Lung microvascular endothelial cell (primary cell): ENCODE measurements at regions not wholly inside any gene's neighbourhood (a gene's known extent, or its start where the extent isn't known, plus 50 kb on each side); places are given as distances from the start of the nearest gene placed in this dataset.

ENCODE experiments used
- DNase-seq, 2 donors: peaks; one replicate each; pipeline versions ENCODE4 v3.0.0 to v3.0.0-alpha.2; 2010; ENCODE audit warnings: low read depth in 2 of 2

GRCh38 chr18:10301831-10302483 lies 152.5 kb upstream of the APCDD1 start:
- no peak for DNase-seq

DNA sequence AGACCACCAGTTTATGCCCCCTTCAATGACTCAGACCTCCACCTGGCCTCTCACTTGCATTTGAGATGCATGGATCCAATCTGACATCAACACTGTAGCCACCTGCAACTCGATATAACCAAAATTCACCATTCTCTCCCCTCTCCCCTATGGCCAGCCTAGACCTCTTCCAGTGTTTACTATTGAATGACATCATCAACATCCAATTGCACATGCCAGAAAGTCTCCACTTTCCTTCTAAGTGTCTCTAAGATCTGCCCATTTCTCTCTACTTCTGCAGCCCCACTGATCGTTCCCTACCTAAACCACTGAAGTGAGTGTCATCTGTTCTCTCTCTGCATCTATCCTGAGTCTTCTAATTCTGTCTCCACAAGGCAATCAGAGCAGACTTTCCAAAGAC lies 151.3 kb upstream of the APCDD1 start:
- DNase-seq, result no peak

DNA sequence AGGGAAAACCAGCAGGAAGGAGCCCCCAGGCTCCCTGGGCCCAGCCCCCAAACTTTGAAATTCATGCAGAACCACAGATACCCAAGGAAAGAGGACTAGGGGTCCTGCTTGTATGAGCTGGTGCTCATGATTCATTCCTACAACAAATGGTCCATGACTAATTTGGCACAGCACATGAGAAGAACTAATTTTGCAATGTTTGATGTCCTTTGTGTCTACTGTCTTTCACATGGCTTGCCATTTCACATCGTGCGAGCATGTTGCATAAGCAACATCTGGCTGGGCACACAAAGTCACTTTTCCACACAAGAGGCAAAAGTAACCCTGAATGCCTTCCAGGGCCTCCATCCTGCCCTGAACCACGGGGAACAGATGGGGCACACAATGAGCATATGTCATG lies 149.6 kb upstream of the APCDD1 start:
- DNase-seq, result no peak

- DNase-seq, result no peak
These were observed 147.7 kb upstream of the APCDD1 start for GRCh38 chr18:10306779-10307178.

GRCh38 chr18:10308154-10308553 lies 146.3 kb upstream of the APCDD1 start:
- no peak for DNase-seq

GRCh38 chr18:10310626-10311025 lies 143.8 kb upstream of the APCDD1 start:
- DNase-seq, result no peak

- no peak for DNase-seq
These were observed 142.0 kb upstream of the APCDD1 start for GRCh38 chr18:10312326-10313015.

- DNase-seq, result no peak
These were observed 141.5 kb upstream of the APCDD1 start for GRCh38 chr18:10313016-10313342.

GRCh38 chr18:10314066-10314465 lies 140.4 kb upstream of the APCDD1 start:
- DNase-seq, result no peak

GRCh38 chr18:10315522-10315921 lies 138.9 kb upstream of the APCDD1 start:
- no peak for DNase-seq

GRCh38 chr18:10316778-10317177 lies 137.7 kb upstream of the APCDD1 start:
- DNase-seq, result no peak

DNA sequence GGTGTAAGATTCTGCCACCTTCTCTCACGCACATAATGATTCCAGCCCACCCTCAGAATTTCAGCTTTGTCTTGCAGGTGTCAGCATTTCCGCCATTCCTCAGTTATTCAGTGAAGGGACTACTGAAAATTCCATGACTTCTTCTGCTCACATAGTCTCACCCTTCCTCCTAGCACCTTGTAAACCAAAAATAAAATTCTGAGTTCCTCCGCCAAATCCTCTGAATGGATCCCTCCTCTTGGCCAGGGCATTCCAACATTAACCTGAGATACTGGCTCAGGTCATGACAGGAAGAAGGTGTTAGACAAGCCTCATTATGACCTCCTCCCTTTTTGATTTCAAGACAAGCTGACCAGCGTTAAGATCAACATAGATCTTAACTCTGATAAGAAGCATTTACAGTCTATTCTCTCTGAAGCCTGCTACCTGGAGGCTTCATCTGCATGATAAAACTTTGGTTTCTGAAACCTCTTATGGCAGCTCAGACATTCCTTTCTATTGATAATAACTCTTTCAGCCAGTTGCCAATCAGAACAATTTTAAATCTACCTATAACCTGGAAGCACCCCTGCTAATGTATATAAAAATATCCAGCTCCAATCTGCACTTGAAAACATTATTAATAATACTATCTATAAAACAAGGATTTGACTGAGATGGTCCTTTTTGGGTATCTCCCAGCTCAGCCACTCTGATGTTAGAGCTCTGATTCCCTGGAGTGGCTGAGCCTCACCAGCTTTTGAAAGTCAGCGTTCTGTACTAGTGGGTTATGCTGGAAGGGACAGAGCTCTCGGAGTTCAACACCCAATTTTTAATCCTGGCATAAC lies 136.4 kb upstream of the APCDD1 start:
- DNase-seq, result no peak

GRCh38 chr18:10318691-10318970 lies 135.8 kb upstream of the APCDD1 start:
- DNase-seq, result no peak

GRCh38 chr18:10319026-10319425 lies 135.4 kb upstream of the APCDD1 start:
- DNase-seq, result no peak

GRCh38 chr18:10319914-10320600 lies 134.4 kb upstream of the APCDD1 start:
- DNase-seq, result no peak

GRCh38 chr18:10320791-10321190 lies 133.6 kb upstream of the APCDD1 start:
- no peak for DNase-seq

- DNase-seq, result no peak
These were observed 132.9 kb upstream of the APCDD1 start for GRCh38 chr18:10321576-10321975.

- no peak for DNase-seq
These were observed 132.4 kb upstream of the APCDD1 start for GRCh38 chr18:10322004-10322403.

GRCh38 chr18:10322435-10322834 lies 132.0 kb upstream of the APCDD1 start:
- no peak for DNase-seq

DNA sequence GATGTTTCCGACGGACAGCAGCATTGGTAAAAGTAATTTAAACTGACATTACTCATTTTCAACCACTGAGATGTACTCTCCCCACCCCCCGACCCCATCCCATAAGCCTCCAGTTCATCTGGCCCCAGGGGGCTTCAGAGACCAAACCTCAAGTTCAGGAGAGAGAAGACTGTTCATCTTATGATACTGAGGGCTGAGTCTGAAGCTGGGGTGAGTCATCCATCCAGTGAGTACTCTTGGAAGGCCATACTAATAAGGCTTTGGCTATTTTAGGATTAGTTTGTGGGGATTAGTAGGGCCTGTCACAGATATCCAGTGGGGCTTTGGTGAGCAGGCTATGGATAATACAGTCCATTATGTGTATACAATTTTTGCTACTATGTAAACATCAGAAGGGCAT lies 125.3 kb upstream of the APCDD1 start:
- DNase-seq, result no peak

- no peak for DNase-seq
These were observed 124.0 kb upstream of the APCDD1 start for GRCh38 chr18:10330428-10330827.

GRCh38 chr18:10332452-10332851 lies 122.0 kb upstream of the APCDD1 start:
- DNase-seq, result no peak
